C1 segment of cervical spinal cord (tissue), 14 donors: ENCODE measurements at regions not wholly inside any gene's neighbourhood (a gene's known extent, or its start where the extent isn't known, plus 50 kb on each side); places are given as distances from the start of the nearest gene placed in this dataset.
"Not testable (repeated sequence)": the region's sequence is repeated elsewhere in the genome, so short reads cannot be mapped to it uniquely, and the experiment has no call there.

Experiments used
- DNase-seq, 14 donors: peaks; one replicate each; lab custom pipeline; 2025; lab: John Stamatoyannopoulos, UW

GRCh38 chr5:5886812-5887486, 464.5 kb downstream of the ICE1 start:
- no peak for DNase-seq

GRCh38 chr5:5886353-5886752, 463.9 kb downstream of the ICE1 start:
- DNase-seq = no peak

- DNase-seq = no peak
These were observed 463.3 kb downstream of the ICE1 start for GRCh38 chr5:5885782-5886181.

GRCh38 chr5:5884593-5884992, 462.1 kb downstream of the ICE1 start:
- no peak for DNase-seq

- no peak for DNase-seq
These were observed 461.1 kb downstream of the ICE1 start for GRCh38 chr5:5883562-5883961.

GRCh38 chr5:5883146-5883545, 460.7 kb downstream of the ICE1 start:
- peak in 1 of 14 donors; percentile 95 for DNase-seq

GRCh38 chr5:5882706-5883105, 460.2 kb downstream of the ICE1 start:
- peak in 1 of 14 donors; percentile 95 for DNase-seq

- DNase-seq = no peak
These were observed 458.8 kb downstream of the ICE1 start for GRCh38 chr5:5881294-5881693.

- DNase-seq = no peak
These were observed 457.7 kb downstream of the ICE1 start for GRCh38 chr5:5880077-5880763.

GRCh38 chr5:5857396-5857795, 434.9 kb downstream of the ICE1 start:
- DNase-seq = no peak

- no peak for DNase-seq
These were observed 431.6 kb downstream of the ICE1 start for GRCh38 chr5:5854087-5854486.

GRCh38 chr5:5838493-5838892, 416.0 kb downstream of the ICE1 start:
- DNase-seq = no peak

- not testable (repeated sequence) for DNase-seq
These were observed 409.1 kb downstream of the ICE1 start for GRCh38 chr5:5831622-5832021.

GRCh38 chr5:5828619-5829018, 406.1 kb downstream of the ICE1 start:
- no peak for DNase-seq

- no peak for DNase-seq
These were observed 404.4 kb downstream of the ICE1 start for GRCh38 chr5:5826911-5827310.

- DNase-seq = no peak
These were observed 400.3 kb downstream of the ICE1 start for GRCh38 chr5:5822729-5823257.

GRCh38 chr5:5816960-5817359, 394.5 kb downstream of the ICE1 start:
- no peak for DNase-seq

GRCh38 chr5:5813441-5813840, 391.0 kb downstream of the ICE1 start:
- no peak for DNase-seq

GRCh38 chr5:5810461-5810860, 388.0 kb downstream of the ICE1 start:
- no peak for DNase-seq

GRCh38 chr5:5805916-5806315, 383.4 kb downstream of the ICE1 start:
- no peak for DNase-seq

- no peak for DNase-seq
These were observed 382.2 kb downstream of the ICE1 start for GRCh38 chr5:5804478-5805233.
